Astrocyte (in vitro differentiated cells and primary cell): ENCODE measurements at regions not wholly inside any gene's neighbourhood (a gene's known extent, or its start where the extent isn't known, plus 50 kb on each side); places are given as distances from the start of the nearest gene placed in this dataset.

Experiments
- CTCF ChIP-seq: IDR thresholded peaks from 2 replicates; pipeline ENCODE4 v1.5.1; 2011; ENCODE audit warnings: low read depth, mild to moderate bottlenecking, inconsistent platforms, low read length, moderate library complexity; ENCODE audit not compliant: insufficient read depth
- EZH2 ChIP-seq: IDR thresholded peaks from 2 replicates; pipeline ENCODE4 v1.6.1; 2012; ENCODE audit warnings: mild to moderate bottlenecking, low read length, inconsistent platforms; ENCODE audit not compliant: insufficient read depth

GRCh38 chr5:133904641-133905040 is 63.8 kb downstream of the C5orf15 start:
- TF ChIP-seq CTCF (no peak), EZH2 (no peak)
